22Rv1 (cell line): ENCODE measurements at regions not wholly inside any gene's neighbourhood (a gene's known extent, or its start where the extent isn't known, plus 50 kb on each side); places are given as distances from the start of the nearest gene placed in this dataset.

ENCODE experiments used
- ZFX ChIP-seq: fragments of 450-650 bp; IDR thresholded peaks from 2 replicates; pipeline ENCODE4 v1.6.1; 2017; ENCODE audit warnings: antibody characterized with exemption, borderline replicate concordance
- TF ChIP-seq, protein P1 (sequence below): fragments of 450-650 bp; IDR thresholded peaks from 2 replicates; pipeline ENCODE4 v1.5.1; 2017; ENCODE audit warnings: mild to moderate bottlenecking

GRCh38 chr11:127478826-127479225, 478.3 kb upstream of the KIRREL3 start:
- TF ChIP-seq, protein P1, sequence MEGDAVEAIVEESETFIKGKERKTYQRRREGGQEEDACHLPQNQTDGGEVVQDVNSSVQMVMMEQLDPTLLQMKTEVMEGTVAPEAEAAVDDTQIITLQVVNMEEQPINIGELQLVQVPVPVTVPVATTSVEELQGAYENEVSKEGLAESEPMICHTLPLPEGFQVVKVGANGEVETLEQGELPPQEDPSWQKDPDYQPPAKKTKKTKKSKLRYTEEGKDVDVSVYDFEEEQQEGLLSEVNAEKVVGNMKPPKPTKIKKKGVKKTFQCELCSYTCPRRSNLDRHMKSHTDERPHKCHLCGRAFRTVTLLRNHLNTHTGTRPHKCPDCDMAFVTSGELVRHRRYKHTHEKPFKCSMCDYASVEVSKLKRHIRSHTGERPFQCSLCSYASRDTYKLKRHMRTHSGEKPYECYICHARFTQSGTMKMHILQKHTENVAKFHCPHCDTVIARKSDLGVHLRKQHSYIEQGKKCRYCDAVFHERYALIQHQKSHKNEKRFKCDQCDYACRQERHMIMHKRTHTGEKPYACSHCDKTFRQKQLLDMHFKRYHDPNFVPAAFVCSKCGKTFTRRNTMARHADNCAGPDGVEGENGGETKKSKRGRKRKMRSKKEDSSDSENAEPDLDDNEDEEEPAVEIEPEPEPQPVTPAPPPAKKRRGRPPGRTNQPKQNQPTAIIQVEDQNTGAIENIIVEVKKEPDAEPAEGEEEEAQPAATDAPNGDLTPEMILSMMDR: no peak
- TF ChIP-seq ZFX: no peak
